ENCODE measurements at regions not wholly inside any gene's neighbourhood (a gene's known extent, or its start where the extent isn't known, plus 50 kb on each side); places are given as distances from the start of the nearest gene placed in this dataset.
A peak's percentile ranks its signal among the peaks of the same experiment; 100 is the strongest.

GRCh38 chr14:103206836-103207387 is 83.7 kb downstream of the TNFAIP2 start:
- peak in 5 of 56 donors; percentile 29 to 59 (median 39) for DNase-seq

GRCh38 chr14:103207388-103208072 is 84.3 kb downstream of the TNFAIP2 start:
- peak in 3 of 56 donors; percentile 34 to 61 (median 41) for DNase-seq

- DNase-seq = no peak
These were observed 85.8 kb downstream of the TNFAIP2 start for GRCh38 chr14:103209054-103209453.

- no peak for DNase-seq
These were observed 86.2 kb downstream of the TNFAIP2 start for GRCh38 chr14:103209506-103209905.

GRCh38 chr14:103213331-103213730 is 90.1 kb downstream of the TNFAIP2 start:
- DNase-seq = no peak

GRCh38 chr14:103214461-103214958 is 91.2 kb downstream of the TNFAIP2 start:
- no peak for DNase-seq

GRCh38 chr14:103216399-103216798 is 93.1 kb downstream of the TNFAIP2 start:
- DNase-seq = no peak

GRCh38 chr14:103216857-103217256 is 93.6 kb downstream of the TNFAIP2 start:
- DNase-seq = no peak

- no peak for DNase-seq
These were observed 94.3 kb downstream of the TNFAIP2 start for GRCh38 chr14:103217538-103217937.

GRCh38 chr14:103220134-103220981 is 97.1 kb downstream of the TNFAIP2 start:
- DNase-seq = no peak

GRCh38 chr14:103220982-103221641 is 97.9 kb downstream of the TNFAIP2 start:
- DNase-seq = no peak

GRCh38 chr14:103221781-103222358 is 98.6 kb downstream of the TNFAIP2 start:
- no peak for DNase-seq

GRCh38 chr14:103223818-103224352 is 100.6 kb downstream of the TNFAIP2 start:
- no peak for DNase-seq

- DNase-seq = no peak
These were observed 101.8 kb downstream of the TNFAIP2 start for GRCh38 chr14:103225062-103225461.

GRCh38 chr14:103225476-103225875 is 102.2 kb downstream of the TNFAIP2 start:
- DNase-seq = no peak

- DNase-seq = no peak
These were observed 104.0 kb downstream of the TNFAIP2 start for GRCh38 chr14:103227094-103227768.

GRCh38 chr14:103228076-103228806 is 105.0 kb downstream of the TNFAIP2 start:
- no peak for DNase-seq

GRCh38 chr14:103228866-103229265 is 105.2 kb upstream of the EIF5 start:
- no peak for DNase-seq

GRCh38 chr14:103230021-103230420 is 104.0 kb upstream of the EIF5 start:
- DNase-seq = no peak

Data from nucleus accumbens (tissue), 56 donors.